DMS53 treated with DMSO at 0.1 percent for 48 hours (cell line): ENCODE measurements at regions not wholly inside any gene's neighbourhood (a gene's known extent, or its start where the extent isn't known, plus 50 kb on each side); places are given as distances from the start of the nearest gene placed in this dataset.

Experiments
- DNase-seq: peaks from one replicate; lab custom pipeline; 2025; ENCODE audit not compliant: unreplicated experiment; lab: John Stamatoyannopoulos, UW

DNA sequence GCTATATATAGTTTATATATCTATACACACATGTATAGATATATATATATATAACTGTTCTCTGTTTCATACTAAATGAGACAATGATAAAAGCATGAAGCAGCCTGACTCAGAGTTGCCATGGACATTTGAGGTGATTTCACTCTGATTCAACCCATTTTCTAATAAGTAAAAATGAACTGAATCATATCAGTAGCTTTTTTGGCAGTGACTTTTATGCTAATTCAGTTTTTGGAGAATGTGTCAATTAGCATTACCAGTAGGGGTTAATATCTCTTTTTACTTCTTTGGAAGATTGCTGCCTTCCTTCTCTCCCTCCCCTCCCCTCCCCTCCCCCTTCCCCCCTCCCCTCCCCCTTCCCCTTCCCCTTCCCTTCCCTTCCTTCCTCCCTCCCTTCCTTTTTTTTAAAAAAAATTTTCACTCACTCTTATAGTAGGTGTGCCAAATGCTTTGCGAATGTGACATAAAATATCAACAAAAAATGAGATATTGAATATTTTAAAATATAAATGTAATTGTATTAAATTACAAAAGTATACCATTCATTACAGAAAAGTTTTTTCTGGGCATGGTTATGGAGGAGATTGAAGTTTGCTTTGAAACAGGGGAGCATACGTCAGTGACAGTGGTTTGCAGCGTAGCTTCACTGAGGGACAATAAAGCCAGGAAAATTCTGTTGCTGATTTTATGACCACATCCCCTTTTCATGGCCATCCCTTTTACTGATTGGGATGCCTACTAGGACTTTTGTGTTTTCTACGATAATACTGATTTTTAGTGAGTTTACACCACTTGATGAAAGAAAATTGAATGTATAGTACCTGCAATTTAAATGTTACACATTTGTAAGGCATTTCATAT lies 64.0 kb upstream of the KLF6 start:
- no peak for DNase-seq

DNA sequence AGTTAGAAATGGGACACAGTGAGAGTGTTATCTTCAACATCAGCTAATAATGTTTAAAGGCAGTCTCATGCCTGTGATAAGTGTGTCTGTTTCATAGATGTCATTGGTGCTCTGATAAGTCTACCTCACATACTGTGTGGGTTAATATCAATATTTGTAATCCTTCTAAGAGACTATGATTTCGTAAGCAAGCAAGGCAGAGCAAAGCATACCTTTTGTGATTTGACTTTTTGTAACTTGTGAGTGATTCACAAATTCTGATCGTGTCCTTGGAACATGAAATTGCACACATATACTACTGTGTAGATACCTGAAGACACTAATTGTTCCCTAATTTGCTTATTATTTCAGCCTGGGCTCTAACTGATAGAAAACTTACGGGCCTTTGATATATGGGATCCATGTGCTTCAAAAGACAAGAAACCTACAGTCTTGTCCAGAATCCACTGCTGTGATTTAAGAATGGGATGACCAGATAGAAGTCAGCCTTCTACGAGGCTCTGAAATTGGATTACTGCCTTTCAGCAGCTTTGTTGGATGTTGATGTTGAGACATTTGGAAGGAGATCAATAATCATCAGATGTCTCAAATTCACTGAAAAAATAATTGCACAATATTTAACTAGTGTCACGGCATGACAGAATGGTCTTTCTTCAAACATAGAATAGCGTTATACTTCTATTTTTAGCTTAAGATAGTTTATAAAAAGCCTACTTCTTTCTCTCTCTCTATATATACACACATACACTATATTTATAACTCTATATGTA lies 63.2 kb upstream of the KLF6 start:
- no peak for DNase-seq

DNA sequence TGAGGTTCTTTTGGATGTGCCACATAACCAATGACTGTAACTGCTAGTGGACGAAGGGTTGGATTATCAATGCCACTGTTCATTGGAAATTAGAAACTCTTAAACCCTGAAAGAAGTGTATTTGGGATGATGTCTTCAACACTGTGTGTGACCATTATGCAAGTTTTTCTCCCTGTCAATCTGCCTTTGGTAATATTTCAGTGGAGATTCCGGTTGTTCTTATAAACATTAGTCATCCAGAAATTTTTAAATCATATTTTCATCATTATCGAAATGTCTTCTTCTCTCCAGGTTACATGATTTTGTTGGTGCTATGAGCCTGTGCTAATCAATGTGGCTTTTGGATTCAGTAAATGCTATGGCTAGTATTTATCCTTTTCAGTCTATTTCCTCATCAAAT lies 61.7 kb upstream of the KLF6 start:
- no peak for DNase-seq

DNA sequence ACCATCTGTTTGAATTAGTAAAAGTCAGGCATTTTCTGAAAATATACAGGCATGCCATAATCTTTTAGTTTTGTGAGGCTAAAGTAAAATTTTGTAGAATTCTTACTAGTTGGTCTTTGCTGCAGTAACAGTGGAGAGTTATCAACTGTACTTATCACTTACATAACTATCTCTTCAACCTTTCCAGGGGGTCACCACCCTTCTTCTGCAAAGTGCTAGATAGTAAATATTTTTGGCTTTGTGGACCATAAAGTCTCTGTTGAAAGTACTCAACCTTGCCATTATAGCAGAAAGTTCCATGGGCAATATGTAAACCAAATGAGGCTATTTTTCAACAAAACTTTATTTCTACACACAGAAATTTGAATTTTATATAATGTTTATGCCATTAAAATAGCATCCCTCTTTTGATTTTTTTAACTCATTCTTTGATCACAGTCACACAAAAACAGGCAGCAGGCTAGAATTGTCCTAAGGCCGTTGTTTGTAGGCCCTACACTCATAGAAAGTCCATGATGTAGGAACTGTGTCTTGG lies 59.5 kb upstream of the KLF6 start:
- DNase-seq: no peak

DNA sequence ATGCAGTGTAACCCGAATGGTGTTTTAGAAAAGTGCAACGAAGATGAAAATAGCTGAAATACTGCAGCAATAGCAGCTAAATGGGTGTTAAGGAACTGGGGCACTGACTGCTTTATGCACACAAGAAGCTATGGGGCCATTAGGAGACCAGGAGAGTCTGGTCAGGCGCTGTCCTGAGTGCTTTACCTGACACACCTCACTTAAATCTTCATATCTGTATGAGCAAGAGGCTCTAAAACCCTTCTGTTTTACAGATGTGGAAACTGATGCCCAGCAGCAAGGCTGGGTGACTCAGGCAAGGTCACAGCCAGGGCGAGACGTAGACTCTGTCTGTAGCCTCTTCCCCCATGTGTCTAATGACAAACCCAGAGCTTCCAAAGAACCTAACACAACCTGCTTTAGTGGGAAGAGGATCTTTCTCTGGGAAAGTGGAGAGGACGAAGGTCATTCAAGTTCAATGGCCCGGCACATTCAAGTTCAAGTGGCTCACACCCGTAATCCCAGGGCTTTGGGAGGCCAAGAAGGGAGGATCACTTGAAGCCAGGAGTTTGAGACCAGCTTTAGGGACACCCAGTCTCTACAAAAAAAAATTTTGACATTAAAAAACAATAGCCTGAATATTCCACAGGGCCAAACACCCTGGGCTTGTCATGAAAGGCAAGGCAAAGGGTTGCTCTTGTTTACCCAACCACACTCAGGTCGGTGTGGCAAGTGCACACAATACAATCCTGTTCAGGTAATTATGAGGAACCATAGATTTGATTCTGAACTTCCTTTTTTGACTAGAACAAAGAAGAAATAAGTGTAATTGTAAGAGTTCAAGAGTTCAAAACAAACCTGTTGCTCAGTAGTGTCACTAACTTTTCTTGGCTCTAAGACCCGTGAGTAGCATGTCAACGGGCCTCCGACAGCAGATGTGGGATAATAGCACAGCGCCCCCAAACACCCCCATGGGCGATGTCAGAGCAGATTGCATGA lies 53.7 kb upstream of the KLF6 start:
- DNase-seq: no peak

DNA sequence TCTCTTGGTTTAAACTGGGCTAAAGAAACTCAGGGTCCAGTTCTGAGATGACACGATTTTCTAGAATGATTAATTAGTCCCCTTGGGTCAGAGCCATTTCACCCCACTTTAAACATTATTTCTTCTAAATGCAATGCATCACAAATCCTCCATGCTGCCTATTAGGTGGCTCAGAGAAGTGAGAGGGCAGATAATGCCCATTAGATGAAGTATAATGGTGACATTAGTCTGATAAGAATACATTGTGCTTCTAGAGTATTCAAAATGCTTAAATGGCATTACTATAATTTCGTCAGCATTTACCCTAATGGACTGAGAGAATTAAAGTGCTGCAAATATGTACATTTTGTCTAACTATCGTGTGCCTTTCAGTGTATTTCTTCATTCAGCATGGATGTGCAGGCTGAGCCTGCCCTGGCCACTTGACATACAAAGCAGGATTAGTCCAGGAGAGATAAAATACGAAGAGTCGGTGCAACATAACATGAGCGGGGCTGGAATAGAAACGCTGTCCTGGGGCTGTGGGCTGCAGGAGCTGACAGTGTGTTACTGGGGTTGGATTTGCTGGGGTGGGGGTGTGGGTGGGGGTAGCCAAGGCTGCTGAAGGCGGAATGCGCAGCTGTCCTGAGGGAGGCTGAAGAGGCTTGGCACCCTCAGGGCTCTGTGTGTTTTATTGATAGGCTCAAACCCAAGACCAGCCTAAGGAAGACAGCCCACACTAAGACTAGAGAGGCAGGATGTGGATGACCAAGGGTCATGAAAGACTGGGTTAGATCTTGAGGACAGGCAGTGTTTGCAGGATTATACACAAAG lies 52.8 kb upstream of the KLF6 start:
- no peak for DNase-seq

DNA sequence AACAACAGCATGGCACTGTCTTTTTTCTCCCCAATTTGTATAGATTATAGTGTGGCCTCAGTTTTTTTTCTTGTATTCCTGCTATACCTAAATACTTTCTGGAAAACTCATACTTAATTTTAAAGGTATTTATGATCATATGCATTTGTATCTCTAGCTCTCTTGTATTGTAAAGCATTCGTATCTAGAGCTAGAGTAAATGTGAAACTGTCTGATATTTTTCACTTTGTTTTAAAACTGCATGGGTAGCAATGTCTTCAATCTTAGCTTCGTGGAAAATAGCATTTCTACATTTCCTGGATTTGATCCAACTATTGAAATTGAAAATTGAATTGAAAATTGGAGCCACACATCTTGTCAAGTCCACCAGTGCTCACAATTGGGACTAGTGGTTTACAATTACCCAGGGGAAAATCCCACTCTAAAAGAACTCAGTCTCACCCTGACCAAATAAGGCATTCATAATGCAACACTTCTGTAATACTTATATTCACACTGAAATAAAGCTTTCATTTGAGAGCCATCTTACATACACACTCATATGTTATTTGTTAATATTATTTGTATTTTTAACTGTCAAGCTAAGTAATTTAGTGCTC lies 51.3 kb upstream of the KLF6 start:
- no peak for DNase-seq

DNA sequence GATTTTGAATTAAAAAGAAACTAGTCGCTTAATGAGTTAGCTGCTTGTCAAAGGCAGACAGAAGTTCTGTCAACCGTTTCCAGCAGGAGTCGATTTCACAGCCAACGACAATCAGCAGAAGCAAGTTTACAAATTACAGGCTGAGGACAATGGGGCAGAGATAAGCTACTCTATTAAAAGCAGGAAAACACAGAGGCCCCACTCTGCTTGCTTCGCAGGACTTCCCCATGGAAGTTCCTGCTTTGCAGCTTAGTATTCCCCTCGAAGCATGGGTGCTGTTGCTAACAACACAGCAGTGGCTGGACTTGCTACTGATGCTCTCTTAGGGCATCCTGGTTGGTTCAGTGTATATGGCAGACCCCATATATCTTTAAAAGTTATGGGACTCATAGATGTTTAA lies 50.8 kb upstream of the KLF6 start:
- DNase-seq: no peak

DNA sequence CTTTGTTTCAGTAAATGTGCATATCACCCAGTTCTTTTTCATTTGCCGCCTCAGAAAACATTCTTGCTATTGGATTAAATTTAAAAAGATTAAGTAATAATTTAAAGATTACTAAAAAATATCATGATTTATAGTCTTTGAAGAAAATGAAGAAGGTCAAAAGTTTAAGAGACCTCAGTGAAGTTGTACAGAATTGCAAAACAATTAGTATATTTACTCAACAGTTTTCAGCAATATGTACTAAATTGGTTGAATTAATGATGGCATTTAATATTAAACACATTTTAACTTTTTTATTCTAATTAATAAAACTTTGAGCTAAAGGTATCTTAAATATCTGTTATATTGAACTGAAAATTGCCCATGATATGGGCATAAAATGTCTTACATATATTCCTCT lies 49.9 kb upstream of the KLF6 start:
- no peak for DNase-seq
